ENCODE measurements at regions not wholly inside any gene's neighbourhood (a gene's known extent, or its start where the extent isn't known, plus 50 kb on each side); places are given as distances from the start of the nearest gene placed in this dataset.

- in situ Hi-C loops (cut with MboI) (no loop called here), intact Hi-C loops (cut with micrococcal nuclease) (no loop called here)
- H3K27me3 ChIP-seq (ENCODE audit: control insufficient read depth in 2 of 2, insufficient read depth in 2 of 2, low read length in 2 of 2): no peaks in the 10 kb centered on the region
- ATAC-seq (no peak), DNase-seq (ENCODE audit: extremely low read depth in 1 of 4, low spot score in 3 of 4) (no peak), FAIRE-seq (no peak)
- H3K4me1 ChIP-seq (replicated peaks in 1 of 2; ENCODE audit: control insufficient read depth in 2 of 2, insufficient read depth in 2 of 2, low read length in 2 of 2): no peaks in the 10 kb centered on the region
- no peak overlapping the region for H2AFZ ChIP-seq (ENCODE audit: low read depth, low read length)
- 0% methylated on average over 4 of the region's 4 CpGs for WGBS (ENCODE audit: insufficient coverage, low coverage, missing lambda C conversion rate)
- H3K79me2 ChIP-seq (ENCODE audit: control insufficient read depth, insufficient read depth, low read length): no peaks in the 10 kb centered on the region
- H3K27ac ChIP-seq (ENCODE audit: extremely low read depth, low read depth, low read length): no peak overlapping the region
- no peaks in the 10 kb centered on the region for H3K9me1 ChIP-seq (ENCODE audit: control insufficient read depth, insufficient read depth, low read length)
- H3K36me3 ChIP-seq (ENCODE audit: control insufficient read depth, insufficient read depth, low read length): no peaks in the 10 kb centered on the region
- no TSS peak for BruUV-seq (replicated peaks)
- H4K20me1 ChIP-seq (replicated peaks; ENCODE audit: control insufficient read depth, insufficient read depth, low read length): no peaks in the 10 kb centered on the region
- H3K9ac ChIP-seq (ENCODE audit: insufficient read depth in 1 of 2, low read depth in 2 of 2, low read length in 2 of 2): no peak overlapping the region
- ChIA-PET POLR2A (interaction anchor here (1.6 kb wide), 1 partner anchor 17 kb away, joined by 4 read pairs; no protein-coding TSS in a partner anchor), CTCF (ENCODE audit: low intra/inter-chr PET ratio) (no interaction called here)
- H3K4me2 ChIP-seq (ENCODE audit: insufficient read depth, low read length): no peak overlapping the region
- no peaks in the 10 kb centered on the region for H3K9me3 ChIP-seq (replicated peaks; ENCODE audit: control insufficient read depth, insufficient read depth, low read depth, low read length)
- TF ChIP-seq ZNF445 (CRISPR knock-in tag; IDR thresholded peaks at IDR 0.05; ENCODE audit: low read depth) (no peak), TFAM (CRISPR knock-in tag; conservative IDR thresholded peaks at IDR 0.05) (no peak), SMARCC2 (IDR thresholded peaks at IDR 0.05; ENCODE audit: low read depth) (no peak), SMAD3 (CRISPR knock-in tag; conservative IDR thresholded peaks at IDR 0.05) (no peak), PCBP1 (IDR thresholded peaks at IDR 0.05; ENCODE audit: low read depth, low read length, poor library complexity, severe bottlenecking) (no peak), ARID2 (IDR thresholded peaks at IDR 0.05) (no peak), NR2C2 (CRISPR knock-in tag; IDR thresholded peaks at IDR 0.05) (no peak), NR2C2 (tag; IDR thresholded peaks at IDR 0.05) (no peak), CSDE1 (IDR thresholded peaks at IDR 0.05) (no peak), POLR2AphosphoS5 (IDR thresholded peaks at IDR 0.05; ENCODE audit: control insufficient read depth, insufficient read depth, low read depth, low read length) (no peak), AFF4 (CRISPR knock-in tag; IDR thresholded peaks at IDR 0.05) (no peak), RBM17 (IDR thresholded peaks at IDR 0.05; ENCODE audit: borderline replicate concordance, low read depth, low read length) (no peak)
- H3K4me3 ChIP-seq: no peak overlapping the region
Observed at GRCh38 chr3:27556887-27557286, 72.7 kb upstream of the SLC4A7 start.
